DLD1 (cell line): ENCODE measurements at regions not wholly inside any gene's neighbourhood (a gene's known extent, or its start where the extent isn't known, plus 50 kb on each side); places are given as distances from the start of the nearest gene placed in this dataset.
"Not testable (repeated sequence)": the region's sequence is repeated elsewhere in the genome, so short reads cannot be mapped to it uniquely, and the experiment has no call there.

Experiments
- in situ Hi-C: cut with HindIII; loops from 2 replicates; pipeline ENCODE4 v1.10.0; 2017; ENCODE audit warnings: low sequenced_read_pairs

- in situ Hi-C loops: no loop called here
These were observed 488.0 kb downstream of the BCKDHB start for GRCh38 chr6:80594461-80594860.

- in situ Hi-C loops: no loop called here
These were observed 486.0 kb downstream of the BCKDHB start for GRCh38 chr6:80592436-80592835.

- in situ Hi-C loops: no loop called here
These were observed 479.8 kb downstream of the BCKDHB start for GRCh38 chr6:80586242-80586641.

GRCh38 chr6:80579391-80580023 is 473.0 kb downstream of the BCKDHB start:
- in situ Hi-C loops: no loop called here

GRCh38 chr6:80573320-80573719 is 466.8 kb downstream of the BCKDHB start:
- in situ Hi-C loops: not testable (repeated sequence)

GRCh38 chr6:80566361-80566760 is 459.9 kb downstream of the BCKDHB start:
- in situ Hi-C loops: no loop called here

GRCh38 chr6:80553071-80553740 is 446.7 kb downstream of the BCKDHB start:
- in situ Hi-C loops: no loop called here

GRCh38 chr6:80550748-80551147 is 444.3 kb downstream of the BCKDHB start:
- in situ Hi-C loops: no loop called here

GRCh38 chr6:80550281-80550680 is 443.8 kb downstream of the BCKDHB start:
- in situ Hi-C loops: no loop called here

- in situ Hi-C loops: no loop called here
These were observed 442.1 kb downstream of the BCKDHB start for GRCh38 chr6:80548532-80548931.

- in situ Hi-C loops: no loop called here
These were observed 441.4 kb downstream of the BCKDHB start for GRCh38 chr6:80547827-80548226.

GRCh38 chr6:80544976-80545722 is 438.7 kb downstream of the BCKDHB start:
- in situ Hi-C loops: no loop called here

- in situ Hi-C loops: no loop called here
These were observed 438.1 kb downstream of the BCKDHB start for GRCh38 chr6:80544555-80544954.

GRCh38 chr6:80543598-80544222 is 437.2 kb downstream of the BCKDHB start:
- in situ Hi-C loops: no loop called here

- in situ Hi-C loops: no loop called here
These were observed 436.7 kb downstream of the BCKDHB start for GRCh38 chr6:80543151-80543550.

- in situ Hi-C loops: no loop called here
These were observed 435.4 kb downstream of the BCKDHB start for GRCh38 chr6:80541886-80542285.

- in situ Hi-C loops: no loop called here
These were observed 434.7 kb downstream of the BCKDHB start for GRCh38 chr6:80541181-80541580.

- in situ Hi-C loops: no loop called here
These were observed 434.2 kb downstream of the BCKDHB start for GRCh38 chr6:80540700-80541099.

GRCh38 chr6:80537118-80537972 is 430.9 kb downstream of the BCKDHB start:
- in situ Hi-C loops: no loop called here

- in situ Hi-C loops: no loop called here
These were observed 429.6 kb downstream of the BCKDHB start for GRCh38 chr6:80535914-80536565.
